GM12873 (cell line): ENCODE measurements at regions not wholly inside any gene's neighbourhood (a gene's known extent, or its start where the extent isn't known, plus 50 kb on each side); places are given as distances from the start of the nearest gene placed in this dataset.

Source experiments
- CTCF ChIP-seq: IDR thresholded peaks from 2 replicates; pipeline ENCODE4 v1.5.1; 2012; ENCODE audit warnings: low read depth, mild to moderate bottlenecking, moderate library complexity, low read length, control low read depth; ENCODE audit not compliant: insufficient read depth; ENCODE audit errors: missing control alignments

- TF ChIP-seq CTCF, result no peak
Observed at GRCh38 chr18:29250259-29250658, 1073.3 kb upstream of the CDH2 start.

DNA sequence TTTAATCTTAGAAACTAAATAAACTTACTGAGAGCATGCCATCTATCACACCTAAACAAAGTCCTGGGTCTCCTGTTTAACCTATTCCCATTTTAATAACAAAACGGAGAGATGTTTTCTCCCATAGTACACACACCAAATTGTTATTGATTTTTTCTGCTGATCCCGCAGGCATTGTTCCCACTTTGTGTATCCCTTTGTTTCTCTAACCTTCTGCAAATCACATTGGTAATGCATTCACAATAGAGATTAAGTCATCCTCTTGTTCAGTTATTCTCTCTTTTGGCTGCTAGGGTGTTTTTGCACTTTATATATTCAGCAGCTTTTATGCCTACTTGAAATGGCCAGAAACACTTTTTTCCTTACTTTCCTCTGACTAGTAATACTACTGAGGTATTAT is 1071.9 kb upstream of the CDH2 start:
- no peak for TF ChIP-seq CTCF

DNA sequence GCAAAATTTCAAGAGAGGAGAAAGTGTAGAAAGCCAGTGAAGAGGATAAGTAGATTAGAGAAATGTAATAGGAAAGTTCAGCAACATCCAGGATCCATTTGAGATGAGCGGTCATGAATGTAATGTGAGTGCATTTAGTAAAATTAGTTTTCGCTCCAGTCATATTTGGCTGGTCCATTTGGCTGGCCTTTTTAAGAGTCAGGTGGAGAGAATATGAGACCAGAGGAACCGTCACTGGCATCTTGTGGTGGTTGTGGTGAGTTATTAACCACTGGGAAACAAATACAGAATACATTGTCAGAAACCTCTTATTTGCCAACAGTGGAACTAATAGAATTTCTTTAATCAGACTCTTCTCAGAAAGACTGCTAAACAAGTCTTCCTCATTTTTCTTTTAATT is 1064.3 kb upstream of the CDH2 start:
- TF ChIP-seq CTCF, result no peak

DNA sequence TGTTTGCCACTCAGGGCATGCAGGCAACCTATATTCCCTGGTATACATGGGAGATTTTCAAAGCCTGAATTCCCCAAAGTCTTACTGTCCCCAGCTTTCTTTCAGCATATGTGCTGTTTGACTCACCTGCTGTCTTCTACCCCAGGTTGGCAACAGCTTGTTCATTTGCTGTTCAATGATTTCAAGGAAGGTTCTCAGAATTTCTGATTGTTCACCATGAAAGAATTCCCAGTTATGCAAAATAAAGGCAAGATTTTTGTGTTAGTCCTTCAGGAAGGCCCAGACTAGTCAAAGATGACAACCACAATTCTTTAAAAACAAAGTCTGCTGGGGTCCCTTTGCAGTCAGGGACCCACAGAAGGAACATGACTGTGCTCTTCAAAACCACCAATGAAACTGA is 1057.8 kb upstream of the CDH2 start:
- TF ChIP-seq CTCF, result no peak

GRCh38 chr18:29226213-29226612 is 1049.3 kb upstream of the CDH2 start:
- TF ChIP-seq CTCF, result no peak

- TF ChIP-seq CTCF, result no peak
Observed at GRCh38 chr18:29225351-29225750, 1048.4 kb upstream of the CDH2 start.

DNA sequence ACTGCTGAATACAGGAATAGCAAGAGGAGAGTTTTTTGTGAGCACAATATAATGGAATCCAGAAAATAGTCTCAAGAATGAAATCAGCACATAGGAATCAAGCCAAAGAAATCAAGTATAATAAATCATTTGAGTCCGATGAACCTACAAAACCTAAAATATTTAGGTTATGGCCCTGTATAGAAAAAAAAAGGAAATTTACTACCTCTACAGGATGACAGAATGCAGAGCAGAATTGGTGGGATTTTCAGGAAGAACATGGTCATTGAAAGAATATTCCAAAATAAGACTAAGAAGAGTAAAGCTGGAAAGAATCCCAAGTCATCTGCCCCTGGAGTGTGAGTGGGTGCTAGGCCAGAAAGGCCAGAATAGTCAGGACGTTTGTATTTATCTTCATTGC is 1041.2 kb upstream of the CDH2 start:
- no peak for TF ChIP-seq CTCF
